ENCODE measurements at regions not wholly inside any gene's neighbourhood (a gene's known extent, or its start where the extent isn't known, plus 50 kb on each side); places are given as distances from the start of the nearest gene placed in this dataset.

- TF ChIP-seq, protein P1, sequence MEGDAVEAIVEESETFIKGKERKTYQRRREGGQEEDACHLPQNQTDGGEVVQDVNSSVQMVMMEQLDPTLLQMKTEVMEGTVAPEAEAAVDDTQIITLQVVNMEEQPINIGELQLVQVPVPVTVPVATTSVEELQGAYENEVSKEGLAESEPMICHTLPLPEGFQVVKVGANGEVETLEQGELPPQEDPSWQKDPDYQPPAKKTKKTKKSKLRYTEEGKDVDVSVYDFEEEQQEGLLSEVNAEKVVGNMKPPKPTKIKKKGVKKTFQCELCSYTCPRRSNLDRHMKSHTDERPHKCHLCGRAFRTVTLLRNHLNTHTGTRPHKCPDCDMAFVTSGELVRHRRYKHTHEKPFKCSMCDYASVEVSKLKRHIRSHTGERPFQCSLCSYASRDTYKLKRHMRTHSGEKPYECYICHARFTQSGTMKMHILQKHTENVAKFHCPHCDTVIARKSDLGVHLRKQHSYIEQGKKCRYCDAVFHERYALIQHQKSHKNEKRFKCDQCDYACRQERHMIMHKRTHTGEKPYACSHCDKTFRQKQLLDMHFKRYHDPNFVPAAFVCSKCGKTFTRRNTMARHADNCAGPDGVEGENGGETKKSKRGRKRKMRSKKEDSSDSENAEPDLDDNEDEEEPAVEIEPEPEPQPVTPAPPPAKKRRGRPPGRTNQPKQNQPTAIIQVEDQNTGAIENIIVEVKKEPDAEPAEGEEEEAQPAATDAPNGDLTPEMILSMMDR (optimal IDR thresholded peaks at IDR 0.05 in 1 of 3, IDR thresholded peaks at IDR 0.05 in 1 of 3, conservative IDR thresholded peaks at IDR 0.05 in 1 of 3; ENCODE audit: extremely low read depth in 1 of 3, insufficient read depth in 2 of 3, low read length in 3 of 3): no peak
- no peak for TF ChIP-seq EZH2 (IDR thresholded peaks at IDR 0.05; ENCODE audit: low read length)
Measured at GRCh38 chr7:41814888-41815287, 112.0 kb upstream of the INHBA start.

Data from keratinocyte (primary cell).